Body of pancreas (tissue), 4 donors: ENCODE measurements at regions not wholly inside any gene's neighbourhood (a gene's known extent, or its start where the extent isn't known, plus 50 kb on each side); places are given as distances from the start of the nearest gene placed in this dataset.

Experiments used
- ATAC-seq: fragments of 150-250 bp; one replicate; pipeline ENCODE4 v1.9.1; 2016
- DNase-seq, 4 donors: peaks; one replicate each; pipeline ENCODE4 v3.0.0-alpha.2; 2019
- H3K27ac ChIP-seq, 4 donors: fragments of 200-600 bp; sonication (generic); 1 replicate in 3 of 4; 2 replicates in 1 of 4; pipeline versions ENCODE4 v1.5.1 to v1.6.1; 2016 to 2019; ENCODE audit warnings: mild to moderate bottlenecking in 1 of 4, mixed read lengths in 1 of 4, moderate library complexity in 1 of 4
- H3K27me3 ChIP-seq, 2 donors: fragments of 200-600 bp; sonication (generic); one replicate each; pipeline ENCODE4 v1.6.0; 2016; ENCODE audit warnings: mild to moderate bottlenecking in 1 of 2
- H3K36me3 ChIP-seq, 2 donors: fragments of 200-600 bp; sonication (generic); replicated peaks in 1 of 2; 2 replicates each; pipeline ENCODE4 v1.5.1; 2016; ENCODE audit warnings: low read depth in 2 of 2; ENCODE audit not compliant: insufficient read depth in 1 of 2
- H3K4me1 ChIP-seq: fragments of 200-600 bp; sonication (generic); one replicate; pipeline ENCODE4 v1.6.0; 2016
- H3K4me3 ChIP-seq, 2 donors: fragments of 200-600 bp; sonication (generic); 1 replicate in 1 of 2; 2 replicates in 1 of 2; pipeline ENCODE4 v1.5.1; 2016 to 2019
- H3K9me3 ChIP-seq, 3 donors: fragments of 200-600 bp; sonication (generic); 1 replicate in 2 of 3; 2 replicates in 1 of 3; pipeline ENCODE4 v1.5.1; 2016
- POLR2A ChIP-seq, 3 donors: fragments of 450-650 bp; IDR thresholded peaks; one replicate each; pipeline ENCODE4 v1.6.1; 2016; ENCODE audit warnings: antibody characterized with exemption in 3 of 3, mild to moderate bottlenecking in 2 of 3
- WGBS, 2 donors: methylation state at CpG; one replicate each; pipeline ENCODE4 v1.1.5; 2017; 5-methylcytosine and 5-hydroxymethylcytosine counted together
- intact Hi-C: fragments of 100-400 bp; cut with DNase I; formaldehyde crosslinking; loops from one replicate; pipeline ENCODE4 v1.15.1; 2023
- TF ChIP-seq, protein P1 (sequence below), 7 experiments: fragments of 450-650 bp in 4 of 7; fragments of 200-600 bp in 3 of 7; sonication (generic) in 3 of 7; IDR thresholded peaks; one replicate each; pipeline ENCODE4 v1.5.1; 2016 to 2019; ENCODE audit warnings: antibody characterized with exemption in 7 of 7

- ATAC-seq (peak; percentile 48), DNase-seq (no peak)
- Histone ChIP-seq H3K4me3 (no peak overlapping the region), H3K27ac (no peak overlapping the region), H3K9me3 (no peaks in the 10 kb centered on the region), H3K4me1 (peaks cover 11% of the 10 kb centered on the region), H3K27me3 (no peaks in the 10 kb centered on the region), H3K36me3 (no peaks in the 10 kb centered on the region)
- WGBS, 2 donors: 50 to 82% methylated on average over 1 of the region's 1 CpG
- TF ChIP-seq POLR2A (IDR thresholded peaks at IDR 0.05): no peak
- TF ChIP-seq, protein P1, sequence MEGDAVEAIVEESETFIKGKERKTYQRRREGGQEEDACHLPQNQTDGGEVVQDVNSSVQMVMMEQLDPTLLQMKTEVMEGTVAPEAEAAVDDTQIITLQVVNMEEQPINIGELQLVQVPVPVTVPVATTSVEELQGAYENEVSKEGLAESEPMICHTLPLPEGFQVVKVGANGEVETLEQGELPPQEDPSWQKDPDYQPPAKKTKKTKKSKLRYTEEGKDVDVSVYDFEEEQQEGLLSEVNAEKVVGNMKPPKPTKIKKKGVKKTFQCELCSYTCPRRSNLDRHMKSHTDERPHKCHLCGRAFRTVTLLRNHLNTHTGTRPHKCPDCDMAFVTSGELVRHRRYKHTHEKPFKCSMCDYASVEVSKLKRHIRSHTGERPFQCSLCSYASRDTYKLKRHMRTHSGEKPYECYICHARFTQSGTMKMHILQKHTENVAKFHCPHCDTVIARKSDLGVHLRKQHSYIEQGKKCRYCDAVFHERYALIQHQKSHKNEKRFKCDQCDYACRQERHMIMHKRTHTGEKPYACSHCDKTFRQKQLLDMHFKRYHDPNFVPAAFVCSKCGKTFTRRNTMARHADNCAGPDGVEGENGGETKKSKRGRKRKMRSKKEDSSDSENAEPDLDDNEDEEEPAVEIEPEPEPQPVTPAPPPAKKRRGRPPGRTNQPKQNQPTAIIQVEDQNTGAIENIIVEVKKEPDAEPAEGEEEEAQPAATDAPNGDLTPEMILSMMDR (IDR thresholded peaks at IDR 0.05): no peak
- intact Hi-C loops: no loop called here
These were observed 180.6 kb upstream of the NUDT4 start for GRCh38 chr12:93197067-93197593.

DNA sequence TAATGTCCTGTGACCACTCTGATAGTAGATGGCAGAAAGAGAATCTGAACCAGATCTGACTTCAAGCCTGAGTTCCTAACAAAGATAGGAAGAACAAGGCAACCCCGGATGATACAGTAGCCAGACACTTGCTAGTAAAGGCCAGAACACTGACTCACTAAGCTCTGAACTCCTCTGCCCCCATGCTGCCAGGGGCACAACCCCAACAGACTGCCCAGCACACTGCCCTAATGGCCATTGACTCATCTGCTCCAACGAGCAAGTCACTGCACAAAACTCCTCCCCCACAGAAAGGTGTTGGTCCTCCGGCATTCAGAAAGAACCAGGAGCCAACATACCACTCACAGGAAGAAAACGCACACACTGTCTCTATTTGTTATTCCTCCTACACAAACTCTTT lies 179.6 kb upstream of the NUDT4 start:
- H3K4me1 ChIP-seq: peaks cover 11% of the 10 kb centered on the region
- intact Hi-C loops: no loop called here
- no peak for ATAC-seq
- H3K4me3 ChIP-seq: no peak overlapping the region
- no peaks in the 10 kb centered on the region for H3K27me3 ChIP-seq
- H3K36me3 ChIP-seq: no peaks in the 10 kb centered on the region
- no peaks in the 10 kb centered on the region for H3K9me3 ChIP-seq
- no peak for DNase-seq
- WGBS, 2 donors: 68% methylated on average over 4 of the region's 4 CpGs
- TF ChIP-seq, protein P1 (IDR thresholded peaks at IDR 0.05): no peak
- TF ChIP-seq POLR2A (IDR thresholded peaks at IDR 0.05): no peak
- H3K27ac ChIP-seq: no peak overlapping the region

DNA sequence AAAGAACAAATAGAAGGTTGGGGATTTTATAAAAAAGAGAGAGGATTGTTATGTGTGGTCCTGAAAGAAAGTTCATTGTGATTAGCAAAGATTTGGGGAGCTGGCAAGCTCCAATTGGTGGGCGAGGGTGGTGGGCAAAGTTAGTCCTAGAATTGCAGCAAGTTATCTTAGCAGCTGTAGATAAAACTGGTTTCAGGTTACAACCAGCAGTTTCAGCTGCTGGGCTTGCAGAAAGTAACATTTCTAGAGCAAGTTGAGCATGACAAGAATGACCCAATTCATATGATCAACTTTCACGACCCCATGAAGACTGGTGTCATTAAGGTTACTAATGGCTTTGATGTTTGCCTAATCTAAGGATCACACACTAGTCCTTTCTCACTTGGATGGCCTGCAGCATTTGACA lies 177.9 kb upstream of the NUDT4 start:
- Histone ChIP-seq H3K4me3 (no peak overlapping the region), H3K4me1 (peaks cover 11% of the 10 kb centered on the region), H3K27me3 (no peaks in the 10 kb centered on the region), H3K9me3 (no peaks in the 10 kb centered on the region), H3K36me3 (no peaks in the 10 kb centered on the region), H3K27ac (no peak overlapping the region)
- ATAC-seq (no peak), DNase-seq (no peak)
- 13 to 16% methylated on average over 2 of the region's 2 CpGs for WGBS, 2 donors
- intact Hi-C loops: no loop called here
- no peak for TF ChIP-seq POLR2A (IDR thresholded peaks at IDR 0.05)
- TF ChIP-seq, protein P1 (IDR thresholded peaks at IDR 0.05): no peak

DNA sequence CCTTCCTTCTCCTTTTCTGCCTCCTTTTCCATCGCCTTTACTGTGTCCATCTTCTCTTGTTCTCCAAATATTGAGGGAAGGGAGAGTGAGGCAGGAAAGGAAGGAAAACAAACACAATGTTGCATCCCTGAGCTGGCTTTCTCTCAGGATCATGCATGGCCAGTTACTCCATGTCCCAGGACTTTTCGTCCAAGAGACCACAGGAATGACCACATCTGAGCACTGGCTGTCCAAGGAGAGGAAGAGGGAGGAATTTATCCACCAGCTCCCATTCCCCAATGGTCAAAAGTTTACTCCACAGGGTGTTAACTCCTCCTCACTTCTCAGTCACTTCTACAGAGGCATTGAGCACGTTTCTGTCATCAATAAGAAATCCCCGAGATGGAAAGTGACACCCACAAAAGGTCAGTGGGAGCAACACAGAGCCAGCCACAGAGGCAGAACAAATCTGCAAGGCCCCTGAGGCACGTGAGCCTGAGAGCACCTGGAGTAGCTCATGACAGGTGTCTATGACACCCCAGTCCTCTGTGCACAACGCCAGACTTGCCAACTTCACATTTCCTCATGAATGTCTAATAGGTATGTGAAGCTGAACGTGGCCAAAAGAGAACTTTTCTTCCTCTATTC lies 177.3 kb upstream of the NUDT4 start:
- WGBS, 2 donors: 48 to 52% methylated on average over 7 of the region's 7 CpGs
- Histone ChIP-seq H3K4me1 (peaks cover 11% of the 10 kb centered on the region), H3K4me3 (no peak overlapping the region), H3K27me3 (no peaks in the 10 kb centered on the region), H3K9me3 (no peaks in the 10 kb centered on the region), H3K27ac (no peak overlapping the region), H3K36me3 (no peaks in the 10 kb centered on the region)
- intact Hi-C loops: no loop called here
- no peak for ATAC-seq
- DNase-seq: no peak
- no peak for TF ChIP-seq POLR2A (IDR thresholded peaks at IDR 0.05)
- TF ChIP-seq, protein P1 (IDR thresholded peaks at IDR 0.05): no peak

- Histone ChIP-seq H3K9me3 (no peaks in the 10 kb centered on the region), H3K27me3 (no peaks in the 10 kb centered on the region), H3K27ac (no peak overlapping the region), H3K4me3 (no peak overlapping the region), H3K4me1 (peaks cover 11% of the 10 kb centered on the region), H3K36me3 (no peaks in the 10 kb centered on the region)
- WGBS, 2 donors: 88 to 89% methylated on average over 6 of the region's 6 CpGs
- ATAC-seq: no peak
- intact Hi-C loops: no loop called here
- DNase-seq: no peak
- TF ChIP-seq POLR2A (IDR thresholded peaks at IDR 0.05): no peak
- TF ChIP-seq, protein P1 (IDR thresholded peaks at IDR 0.05): no peak
These were observed 175.7 kb upstream of the NUDT4 start for GRCh38 chr12:93201990-93202389.
